ENCODE measurements at regions not wholly inside any gene's neighbourhood (a gene's known extent, or its start where the extent isn't known, plus 50 kb on each side); places are given as distances from the start of the nearest gene placed in this dataset.
"Not testable (repeated sequence)": the region's sequence is repeated elsewhere in the genome, so short reads cannot be mapped to it uniquely, and the experiment has no call there.

GRCh38 chr16:86858501-86858900 lies 280.2 kb downstream of the FOXL1 start:
- H3K27ac ChIP-seq (ENCODE audit: low read length): no peak overlapping the region
- no peak overlapping the region for H3K4me2 ChIP-seq (ENCODE audit: low read length)
- no peak overlapping the region for H2AFZ ChIP-seq (ENCODE audit: low read depth, low read length)

GRCh38 chr16:86861270-86861858 lies 283.0 kb downstream of the FOXL1 start:
- not testable (repeated sequence) for H4K20me1 ChIP-seq (ENCODE audit: insufficient read depth, low read length); H3K9ac ChIP-seq (ENCODE audit: low read length); H3K9me3 ChIP-seq (ENCODE audit: insufficient read depth, low read length); H3K4me3 ChIP-seq (ENCODE audit: low read length); H2AFZ ChIP-seq (ENCODE audit: low read depth, low read length); H3K36me3 ChIP-seq (replicated peaks; ENCODE audit: low read depth, low read length); H3K4me2 ChIP-seq (ENCODE audit: low read length); H3K79me2 ChIP-seq (ENCODE audit: low read length); H3K27ac ChIP-seq (ENCODE audit: low read length); H3K27me3 ChIP-seq (ENCODE audit: low read depth, low read length); H3K4me1 ChIP-seq (ENCODE audit: low read length)

More at GRCh38 chr16:86858501-86858900, 280.2 kb downstream of the FOXL1 start:
- H3K27me3 ChIP-seq (ENCODE audit: low read depth, low read length): no peaks in the 10 kb centered on the region
- H3K4me3 ChIP-seq (ENCODE audit: low read length): no peak overlapping the region
- no peaks in the 10 kb centered on the region for H3K36me3 ChIP-seq (replicated peaks; ENCODE audit: low read depth, low read length)
- H3K9me3 ChIP-seq (ENCODE audit: insufficient read depth, low read length): no peaks in the 10 kb centered on the region
- TF ChIP-seq CTCF (IDR thresholded peaks at IDR 0.05; ENCODE audit: low read depth, low read length) (no peak), EZH2phosphoT487 (IDR thresholded peaks at IDR 0.05; ENCODE audit: low read depth) (no peak)
- no peaks in the 10 kb centered on the region for H4K20me1 ChIP-seq (ENCODE audit: insufficient read depth, low read length)
- H3K9ac ChIP-seq (ENCODE audit: low read length): no peak overlapping the region
- no peaks in the 10 kb centered on the region for H3K4me1 ChIP-seq (ENCODE audit: low read length)
- no peaks in the 10 kb centered on the region for H3K79me2 ChIP-seq (ENCODE audit: low read length)

GRCh38 chr16:86862595-86863280 lies 284.4 kb downstream of the FOXL1 start:
- Histone ChIP-seq H3K79me2 (ENCODE audit: low read length) (no peaks in the 10 kb centered on the region), H4K20me1 (ENCODE audit: insufficient read depth, low read length) (no peaks in the 10 kb centered on the region), H3K36me3 (replicated peaks; ENCODE audit: low read depth, low read length) (no peaks in the 10 kb centered on the region), H3K9ac (ENCODE audit: low read length) (no peak overlapping the region), H3K27ac (ENCODE audit: low read length) (no peak overlapping the region), H3K27me3 (ENCODE audit: low read depth, low read length) (no peaks in the 10 kb centered on the region), H3K4me2 (ENCODE audit: low read length) (no peak overlapping the region), H2AFZ (ENCODE audit: low read depth, low read length) (no peak overlapping the region), H3K9me3 (ENCODE audit: insufficient read depth, low read length) (no peaks in the 10 kb centered on the region), H3K4me1 (ENCODE audit: low read length) (no peaks in the 10 kb centered on the region), H3K4me3 (ENCODE audit: low read length) (no peak overlapping the region)
- no peak for TF ChIP-seq EZH2phosphoT487 (IDR thresholded peaks at IDR 0.05; ENCODE audit: low read depth)
- TF ChIP-seq CTCF (IDR thresholded peaks at IDR 0.05; ENCODE audit: low read depth, low read length): no peak

GRCh38 chr16:86863609-86864008 lies 285.3 kb downstream of the FOXL1 start:
- Histone ChIP-seq H3K27me3 (ENCODE audit: low read depth, low read length) (no peaks in the 10 kb centered on the region), H3K4me2 (ENCODE audit: low read length) (no peak overlapping the region), H3K4me1 (ENCODE audit: low read length) (no peaks in the 10 kb centered on the region), H3K79me2 (ENCODE audit: low read length) (no peaks in the 10 kb centered on the region), H3K27ac (ENCODE audit: low read length) (no peak overlapping the region), H3K9ac (ENCODE audit: low read length) (no peak overlapping the region), H2AFZ (ENCODE audit: low read depth, low read length) (no peak overlapping the region), H3K4me3 (ENCODE audit: low read length) (no peak overlapping the region), H3K36me3 (replicated peaks; ENCODE audit: low read depth, low read length) (no peaks in the 10 kb centered on the region), H3K9me3 (ENCODE audit: insufficient read depth, low read length) (no peaks in the 10 kb centered on the region), H4K20me1 (ENCODE audit: insufficient read depth, low read length) (no peaks in the 10 kb centered on the region)
- TF ChIP-seq EZH2phosphoT487 (IDR thresholded peaks at IDR 0.05; ENCODE audit: low read depth): no peak
- no peak for TF ChIP-seq CTCF (IDR thresholded peaks at IDR 0.05; ENCODE audit: low read depth, low read length)
